Tibial artery (tissue), 4 donors: ENCODE measurements at regions not wholly inside any gene's neighbourhood (a gene's known extent, or its start where the extent isn't known, plus 50 kb on each side); places are given as distances from the start of the nearest gene placed in this dataset.

Source experiments
- DNase-seq, 2 donors: peaks; one replicate each; pipeline ENCODE4 v3.0.0-alpha.2; 2019
- H3K27ac ChIP-seq, 2 donors: fragments of 200-600 bp; sonication (generic) in 1 of 2; 1 replicate in 1 of 2; 2 replicates in 1 of 2; pipeline ENCODE4 v1.5.1; 2018 to 2019; ENCODE audit warnings: mild to moderate bottlenecking in 1 of 2
- H3K27me3 ChIP-seq, 2 donors: fragments of 200-600 bp; sonication (generic) in 1 of 2; one replicate each; pipeline versions ENCODE4 v1.5.1 to v1.6.0; 2016 to 2019
- H3K36me3 ChIP-seq, 3 donors: fragments of 200-600 bp; sonication (generic) in 2 of 3; one replicate each; pipeline ENCODE4 v1.5.1; 2016 to 2019; ENCODE audit warnings: mild to moderate bottlenecking in 2 of 3
- H3K4me1 ChIP-seq, 4 donors: fragments of 200-600 bp; sonication (generic) in 2 of 4; 1 replicate in 3 of 4; 2 replicates in 1 of 4; pipeline ENCODE4 v1.5.1; 2016 to 2019
- H3K4me3 ChIP-seq, 2 donors: fragments of 200-600 bp; sonication (generic) in 1 of 2; 1 replicate in 1 of 2; 2 replicates in 1 of 2; pipeline ENCODE4 v1.5.1; 2018 to 2019; ENCODE audit warnings: mild to moderate bottlenecking in 2 of 2
- H3K9me3 ChIP-seq, 3 donors: fragments of 200-600 bp; sonication (generic) in 1 of 3; one replicate each; pipeline ENCODE4 v1.5.1; 2016 to 2019
- intact Hi-C: fragments of 100-400 bp; cut with DNase I; formaldehyde crosslinking; loops from one replicate; pipeline ENCODE4 v1.15.0; 2023; ENCODE audit warnings: low total_unique reads
- TF ChIP-seq, protein P1 (sequence below), 2 experiments: fragments of 200-600 bp in 1 of 2; fragments of 450-650 bp in 1 of 2; IDR thresholded peaks; one replicate each; pipeline ENCODE4 v1.5.1; 2017 to 2019; ENCODE audit warnings: antibody characterized with exemption in 2 of 2, mild to moderate bottlenecking in 1 of 2, moderate library complexity in 1 of 2

DNA sequence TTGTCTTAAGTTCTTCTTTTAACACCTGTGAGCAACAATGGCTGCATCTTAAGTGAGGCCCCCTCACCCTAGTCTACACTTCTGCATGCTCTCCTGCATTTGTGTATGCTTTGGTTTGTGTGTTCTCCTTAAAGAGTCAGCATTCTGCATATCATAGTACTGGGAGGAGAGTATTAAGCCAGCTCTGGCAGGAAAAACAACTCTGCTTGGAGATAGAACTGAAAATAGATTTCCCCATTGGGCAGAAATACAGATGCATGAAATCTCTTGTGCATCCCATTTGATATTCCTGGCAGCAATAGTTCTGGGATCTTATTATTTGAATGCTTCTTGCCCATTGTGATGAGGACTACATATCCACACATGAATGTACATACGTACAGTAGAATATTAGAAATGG lies 70.6 kb upstream of the PRICKLE1 start:
- Histone ChIP-seq H3K4me1 (no peaks in the 10 kb centered on the region), H3K36me3 (no peaks in the 10 kb centered on the region), H3K4me3 (no peak overlapping the region), H3K27me3 (no peaks in the 10 kb centered on the region), H3K27ac (no peak overlapping the region), H3K9me3 (no peaks in the 10 kb centered on the region)
- no peak for DNase-seq
- intact Hi-C loops = no loop called here
- TF ChIP-seq, protein P1, sequence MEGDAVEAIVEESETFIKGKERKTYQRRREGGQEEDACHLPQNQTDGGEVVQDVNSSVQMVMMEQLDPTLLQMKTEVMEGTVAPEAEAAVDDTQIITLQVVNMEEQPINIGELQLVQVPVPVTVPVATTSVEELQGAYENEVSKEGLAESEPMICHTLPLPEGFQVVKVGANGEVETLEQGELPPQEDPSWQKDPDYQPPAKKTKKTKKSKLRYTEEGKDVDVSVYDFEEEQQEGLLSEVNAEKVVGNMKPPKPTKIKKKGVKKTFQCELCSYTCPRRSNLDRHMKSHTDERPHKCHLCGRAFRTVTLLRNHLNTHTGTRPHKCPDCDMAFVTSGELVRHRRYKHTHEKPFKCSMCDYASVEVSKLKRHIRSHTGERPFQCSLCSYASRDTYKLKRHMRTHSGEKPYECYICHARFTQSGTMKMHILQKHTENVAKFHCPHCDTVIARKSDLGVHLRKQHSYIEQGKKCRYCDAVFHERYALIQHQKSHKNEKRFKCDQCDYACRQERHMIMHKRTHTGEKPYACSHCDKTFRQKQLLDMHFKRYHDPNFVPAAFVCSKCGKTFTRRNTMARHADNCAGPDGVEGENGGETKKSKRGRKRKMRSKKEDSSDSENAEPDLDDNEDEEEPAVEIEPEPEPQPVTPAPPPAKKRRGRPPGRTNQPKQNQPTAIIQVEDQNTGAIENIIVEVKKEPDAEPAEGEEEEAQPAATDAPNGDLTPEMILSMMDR (IDR thresholded peaks at IDR 0.05) = no peak

DNA sequence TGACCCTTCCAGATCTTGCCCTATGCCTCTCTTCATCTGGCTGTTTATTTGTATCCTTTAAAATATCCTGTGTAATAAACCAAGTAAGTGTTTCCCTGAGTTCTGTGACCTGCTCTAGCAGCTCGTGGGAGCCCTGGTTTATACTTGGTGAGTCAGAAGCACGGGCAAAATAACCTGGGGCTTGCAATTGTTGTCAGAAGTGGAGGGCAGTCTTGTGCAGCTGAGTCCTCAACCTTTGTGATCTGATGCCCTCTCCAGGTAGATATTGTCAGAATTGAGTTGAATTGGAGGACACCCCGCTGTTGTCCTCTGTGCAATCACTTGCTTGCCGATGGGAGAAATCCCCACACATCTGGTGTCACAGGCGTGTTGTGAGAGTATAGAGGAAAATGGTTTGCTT lies 62.5 kb upstream of the PRICKLE1 start:
- intact Hi-C loops = no loop called here
- Histone ChIP-seq H3K4me3 (no peak overlapping the region), H3K36me3 (no peaks in the 10 kb centered on the region), H3K27me3 (no peaks in the 10 kb centered on the region), H3K27ac (no peak overlapping the region), H3K4me1 (no peaks in the 10 kb centered on the region), H3K9me3 (no peaks in the 10 kb centered on the region)
- TF ChIP-seq, protein P1 (IDR thresholded peaks at IDR 0.05) = no peak
- DNase-seq = no peak

DNA sequence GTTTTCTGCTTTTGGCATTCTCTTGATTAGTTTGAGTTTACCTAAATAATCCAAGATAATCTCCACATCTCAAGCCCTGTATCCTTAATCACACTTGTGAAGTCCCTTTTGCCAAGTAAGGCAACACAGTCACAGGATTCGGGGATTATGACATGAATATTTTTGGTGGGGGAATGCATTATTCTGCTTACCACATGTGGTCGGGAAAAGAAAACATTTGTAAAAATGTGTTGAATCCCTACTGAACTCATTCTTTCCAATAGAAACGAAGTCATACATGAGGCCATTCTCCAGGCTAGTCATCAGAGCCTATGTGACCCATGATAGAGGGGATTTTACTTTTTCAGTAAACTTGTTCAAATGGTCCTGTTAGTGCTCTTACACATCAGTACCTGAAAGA lies 58.5 kb upstream of the PRICKLE1 start:
- intact Hi-C loops = no loop called here
- TF ChIP-seq, protein P1 (IDR thresholded peaks at IDR 0.05) = no peak
- no peaks in the 10 kb centered on the region for H3K27me3 ChIP-seq
- H3K36me3 ChIP-seq = no peaks in the 10 kb centered on the region
- H3K4me1 ChIP-seq = no peaks in the 10 kb centered on the region
- H3K9me3 ChIP-seq = no peaks in the 10 kb centered on the region
- no peak for DNase-seq
- H3K4me3 ChIP-seq = no peak overlapping the region
- no peak overlapping the region for H3K27ac ChIP-seq

DNA sequence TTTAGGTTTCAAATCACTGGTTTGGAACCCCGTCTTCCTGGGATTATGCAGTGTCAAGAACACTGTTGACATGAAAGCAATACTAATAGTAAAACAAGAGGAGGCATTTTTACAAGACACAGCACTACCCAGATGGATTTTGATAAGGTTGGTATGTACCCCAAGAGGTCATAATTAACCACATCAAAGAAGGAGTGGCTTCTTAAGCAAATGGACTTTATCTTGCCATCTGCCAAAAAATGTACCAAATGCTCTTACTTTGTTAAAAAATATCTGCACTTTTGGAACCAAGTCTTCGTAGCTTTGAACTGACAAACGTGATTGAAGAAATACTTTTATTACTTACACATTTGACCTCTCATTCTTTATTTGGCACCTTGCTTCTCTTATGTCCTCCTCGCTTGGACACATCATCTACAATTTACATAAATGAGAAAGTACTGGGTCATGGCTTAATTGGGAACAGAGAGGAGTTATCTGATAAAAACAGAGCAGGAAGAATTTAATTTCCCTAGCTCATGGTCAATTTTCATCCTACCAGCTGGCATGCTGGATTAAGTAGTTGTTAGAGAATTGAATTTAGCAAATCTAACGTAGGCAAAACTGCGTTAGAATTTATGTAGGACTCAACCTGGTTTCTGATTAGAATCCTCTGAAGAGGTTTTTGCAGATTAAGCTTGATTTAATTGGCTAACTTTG lies 54.5 kb upstream of the PRICKLE1 start:
- DNase-seq = no peak
- Histone ChIP-seq H3K27ac (no peak overlapping the region), H3K4me1 (no peaks in the 10 kb centered on the region), H3K36me3 (no peaks in the 10 kb centered on the region), H3K9me3 (no peaks in the 10 kb centered on the region), H3K27me3 (no peaks in the 10 kb centered on the region), H3K4me3 (no peak overlapping the region)
- intact Hi-C loops = no loop called here
- TF ChIP-seq, protein P1 (IDR thresholded peaks at IDR 0.05) = no peak

DNA sequence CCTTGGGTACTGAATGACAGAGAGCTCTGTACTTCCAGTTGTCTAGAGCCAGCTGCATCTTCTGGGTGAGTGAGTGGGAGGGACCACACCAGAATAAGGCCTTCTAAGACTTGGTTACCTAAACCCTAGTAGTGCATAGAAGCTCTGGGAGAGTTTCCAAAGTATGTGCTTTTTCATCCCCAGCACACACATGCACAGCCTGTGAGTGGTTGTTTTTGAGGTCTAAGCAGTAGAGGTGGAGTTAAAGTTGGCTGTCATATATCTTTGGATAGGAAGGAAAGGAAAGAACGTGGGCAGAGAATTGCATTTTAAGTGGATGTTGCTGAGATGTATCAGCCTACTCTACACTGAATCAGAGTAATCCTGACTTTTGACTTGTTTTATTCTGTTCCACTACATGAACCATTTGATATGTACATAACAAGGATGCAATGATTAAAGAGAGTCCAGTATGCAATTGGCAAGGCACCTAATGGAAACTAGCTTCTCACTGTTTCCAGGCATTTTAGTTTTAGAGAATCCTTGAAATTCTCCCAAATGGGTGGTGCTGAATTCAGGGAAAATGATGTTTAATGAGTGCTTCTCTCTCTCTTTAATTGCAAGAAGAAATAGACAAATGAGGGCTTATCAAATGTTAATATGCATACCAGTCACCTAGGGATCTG lies 51.8 kb upstream of the PRICKLE1 start:
- TF ChIP-seq, protein P1 (IDR thresholded peaks at IDR 0.05) = no peak
- no peak overlapping the region for H3K4me3 ChIP-seq
- H3K27ac ChIP-seq = no peak overlapping the region
- H3K36me3 ChIP-seq = no peaks in the 10 kb centered on the region
- H3K4me1 ChIP-seq = no peaks in the 10 kb centered on the region
- intact Hi-C loops = no loop called here
- H3K9me3 ChIP-seq = no peaks in the 10 kb centered on the region
- no peaks in the 10 kb centered on the region for H3K27me3 ChIP-seq
- no peak for DNase-seq
